CD4-positive, alpha-beta T cell treated with Interferon gamma for 1 hour (primary cell): ENCODE measurements at regions not wholly inside any gene's neighbourhood (a gene's known extent, or its start where the extent isn't known, plus 50 kb on each side); places are given as distances from the start of the nearest gene placed in this dataset.

Source experiments
- DNase-seq: peaks from one replicate; pipeline ENCODE4 v3.0.0-alpha.2; 2020

GRCh38 chr1:187237542-187237941 is 408.8 kb downstream of the PLA2G4A start:
- no peak for DNase-seq

DNA sequence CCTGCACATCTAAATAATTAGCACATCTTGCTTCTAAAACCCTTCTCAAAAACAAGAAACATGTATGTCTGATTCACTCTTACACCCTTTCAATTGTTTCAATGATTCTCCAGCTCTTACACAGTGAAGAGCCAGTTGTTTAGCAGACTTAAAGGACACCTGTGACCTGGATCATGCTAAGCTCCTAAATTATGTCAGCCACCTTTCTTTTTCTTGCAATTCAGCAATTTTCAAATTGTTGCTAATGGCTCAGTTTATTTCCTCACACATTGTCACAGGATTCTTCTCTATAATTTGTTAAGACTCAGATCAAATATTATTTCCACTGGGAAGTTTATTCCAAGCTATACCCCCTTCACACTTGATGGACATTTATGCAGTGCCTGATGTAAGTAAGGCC is 413.2 kb downstream of the PLA2G4A start:
- no peak for DNase-seq

- DNase-seq = no peak
These were observed 415.9 kb downstream of the PLA2G4A start for GRCh38 chr1:187244623-187245022.

GRCh38 chr1:187245201-187245600 is 416.5 kb downstream of the PLA2G4A start:
- no peak for DNase-seq

DNA sequence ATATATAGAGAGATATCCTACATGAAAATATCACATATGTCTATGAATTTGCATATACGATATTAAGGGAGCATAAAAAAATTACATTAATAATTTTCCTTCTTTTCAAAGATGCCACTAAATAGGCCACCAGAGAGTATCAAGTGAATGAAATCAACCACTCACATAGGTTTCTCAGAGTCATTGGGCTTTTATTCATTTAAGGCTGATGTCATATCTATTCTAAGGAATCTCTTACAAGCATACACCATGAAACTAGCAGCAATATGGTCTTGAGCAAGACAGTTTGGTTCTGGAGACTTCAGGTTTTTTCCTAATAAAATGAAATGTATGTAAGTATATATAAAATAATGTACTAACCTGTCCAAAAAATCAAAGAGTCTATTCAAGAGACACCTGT is 420.4 kb downstream of the PLA2G4A start:
- no peak for DNase-seq

DNA sequence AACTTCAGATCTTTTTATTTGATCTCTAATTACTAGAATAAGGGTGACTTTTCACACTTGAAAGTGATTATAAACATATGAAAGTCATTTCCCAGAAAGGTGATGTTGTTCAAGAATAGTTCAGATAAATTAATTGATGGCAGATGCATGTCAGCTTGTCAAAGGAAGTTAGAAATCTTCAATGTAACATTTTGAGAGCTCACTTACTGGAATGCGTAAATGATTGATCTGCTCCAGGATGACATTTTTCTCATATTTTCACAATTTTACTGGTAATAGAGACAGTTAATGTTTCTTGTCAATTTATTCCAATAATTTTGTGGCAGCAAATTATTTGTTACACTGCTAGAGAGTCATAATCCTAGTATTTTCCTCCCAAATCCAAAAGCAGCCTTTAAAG is 424.2 kb downstream of the PLA2G4A start:
- DNase-seq = no peak

DNA sequence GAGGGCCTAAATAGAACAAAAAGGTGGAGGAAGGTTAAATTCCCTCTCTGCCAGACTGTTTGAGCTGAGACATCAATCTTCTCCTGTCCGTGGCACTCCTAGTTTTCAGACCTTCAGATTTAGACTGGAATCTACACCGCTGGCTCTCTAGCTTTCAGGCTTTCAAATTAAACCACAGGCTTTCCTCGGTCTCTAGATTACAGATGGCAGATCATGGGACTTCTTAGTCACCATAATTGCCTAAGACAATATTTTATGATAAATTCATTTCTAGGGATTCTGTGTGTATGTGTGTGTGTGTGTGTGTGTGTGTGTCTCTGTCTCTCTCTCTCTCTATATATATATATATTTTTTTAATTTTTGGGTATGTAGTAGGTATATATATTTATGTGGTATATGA is 428.7 kb downstream of the PLA2G4A start:
- no peak for DNase-seq

DNA sequence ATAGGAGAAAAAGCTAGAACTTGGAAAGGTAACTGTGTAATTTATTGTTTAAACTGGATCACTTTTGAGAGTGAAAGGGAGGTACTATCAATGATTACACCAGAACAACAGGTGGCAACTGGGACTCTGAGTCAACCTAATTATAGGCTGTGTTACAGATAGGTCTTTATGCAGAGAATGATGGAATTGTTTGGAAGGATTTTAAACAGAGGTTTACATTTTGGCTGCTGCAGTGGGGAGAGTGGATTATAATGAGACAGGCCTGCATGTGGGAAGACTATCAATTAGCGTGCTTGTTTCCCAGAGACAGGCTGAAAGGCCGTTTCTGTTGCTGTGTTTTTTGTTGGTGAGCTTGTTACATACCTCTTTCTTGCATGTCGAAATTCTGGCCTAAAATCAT is 432.9 kb downstream of the PLA2G4A start:
- DNase-seq = no peak

GRCh38 chr1:187262731-187263130 is 434.0 kb downstream of the PLA2G4A start:
- DNase-seq = no peak

DNA sequence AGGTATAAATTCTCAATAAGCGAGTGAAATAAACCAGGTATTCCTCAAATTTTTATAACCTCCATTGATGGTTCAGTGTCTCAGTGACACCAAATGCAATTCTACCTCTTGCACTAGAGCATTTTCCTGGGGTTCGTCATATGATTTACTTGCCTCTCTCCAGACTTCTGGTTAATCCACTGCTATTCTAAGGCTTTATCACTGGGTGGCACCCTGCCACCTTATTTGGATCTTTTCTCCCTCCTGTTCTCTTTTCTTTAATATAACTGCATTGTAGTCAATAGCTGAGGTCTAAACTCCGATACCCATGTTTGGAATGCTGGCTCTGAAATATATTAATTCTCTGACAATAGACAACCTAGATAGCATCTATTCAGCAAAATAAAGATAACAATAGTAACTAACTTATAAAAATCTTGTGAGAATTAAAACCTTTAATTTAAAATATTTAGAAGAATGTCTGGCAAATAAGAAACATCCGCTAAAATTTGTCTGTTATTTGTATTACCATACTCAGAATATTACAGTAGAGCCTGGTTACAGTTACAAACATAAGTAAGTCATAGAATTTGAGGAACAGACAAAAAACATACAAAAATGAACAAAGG is 436.4 kb downstream of the PLA2G4A start:
- DNase-seq = no peak

- DNase-seq = no peak
These were observed 437.3 kb downstream of the PLA2G4A start for GRCh38 chr1:187266051-187266450.

GRCh38 chr1:187267827-187268226 is 439.1 kb downstream of the PLA2G4A start:
- DNase-seq = no peak

GRCh38 chr1:187270256-187270655 is 441.5 kb downstream of the PLA2G4A start:
- DNase-seq = no peak

DNA sequence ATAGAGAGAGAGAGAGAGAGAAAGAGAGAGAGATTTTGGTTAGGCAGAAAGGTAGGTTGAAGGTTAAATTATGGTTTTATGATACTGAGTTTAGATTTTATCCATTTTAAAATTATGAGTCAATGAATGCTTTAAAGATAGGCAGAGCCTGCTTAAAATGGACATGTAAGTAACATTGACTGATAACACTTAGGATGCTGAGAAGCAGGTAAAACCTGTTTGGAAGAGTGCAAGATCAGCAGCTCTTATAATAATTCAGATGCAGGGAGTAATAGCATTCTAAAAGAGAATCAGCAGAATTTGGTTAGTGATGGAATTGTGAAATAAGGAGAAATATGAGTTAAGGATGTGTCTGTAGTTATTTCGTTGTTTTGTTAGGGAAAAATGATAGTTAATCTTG is 446.6 kb downstream of the PLA2G4A start:
- DNase-seq = no peak

GRCh38 chr1:187275985-187276575 is 447.3 kb downstream of the PLA2G4A start:
- no peak for DNase-seq

DNA sequence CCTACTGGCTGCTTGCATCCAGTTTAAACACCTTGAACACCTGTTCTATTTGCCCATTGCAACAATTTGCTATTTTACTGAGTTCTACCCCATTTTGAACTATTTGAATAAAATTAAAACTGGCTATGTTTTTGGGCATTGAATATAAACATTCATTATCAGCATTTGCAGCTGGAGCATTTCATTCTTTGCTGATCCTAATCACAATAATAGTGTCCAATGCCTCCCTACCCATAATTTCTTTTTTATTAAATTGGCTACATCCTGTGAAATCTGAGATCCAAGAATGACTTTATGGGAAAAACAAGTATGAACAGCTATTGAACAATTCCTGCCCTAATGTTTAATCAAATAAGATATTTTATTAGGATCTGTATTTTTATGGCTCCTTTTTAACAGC is 447.9 kb downstream of the PLA2G4A start:
- no peak for DNase-seq

DNA sequence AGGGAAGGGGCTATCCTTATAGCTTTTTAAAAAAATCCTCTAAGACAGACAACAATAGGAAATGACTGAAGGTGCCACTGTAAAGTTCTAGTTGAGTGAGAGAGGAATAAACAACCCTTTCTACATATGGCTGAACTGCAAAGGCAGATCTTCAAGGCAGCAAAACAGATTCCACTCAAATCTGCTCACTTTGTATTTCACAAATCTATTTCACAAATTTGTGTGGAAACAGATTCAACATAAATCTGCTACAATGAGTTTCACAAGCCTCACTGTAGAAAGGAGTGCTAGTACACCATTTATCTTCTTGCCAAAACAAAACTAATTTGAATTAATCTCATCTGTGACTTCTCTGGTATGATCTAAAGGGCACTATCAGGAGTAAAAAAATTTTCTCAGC is 451.3 kb downstream of the PLA2G4A start:
- DNase-seq = no peak

- no peak for DNase-seq
These were observed 452.3 kb downstream of the PLA2G4A start for GRCh38 chr1:187281085-187281484.

GRCh38 chr1:187283984-187284383 is 455.2 kb downstream of the PLA2G4A start:
- DNase-seq = no peak

- DNase-seq = no peak
These were observed 465.9 kb downstream of the PLA2G4A start for GRCh38 chr1:187294421-187295201.

DNA sequence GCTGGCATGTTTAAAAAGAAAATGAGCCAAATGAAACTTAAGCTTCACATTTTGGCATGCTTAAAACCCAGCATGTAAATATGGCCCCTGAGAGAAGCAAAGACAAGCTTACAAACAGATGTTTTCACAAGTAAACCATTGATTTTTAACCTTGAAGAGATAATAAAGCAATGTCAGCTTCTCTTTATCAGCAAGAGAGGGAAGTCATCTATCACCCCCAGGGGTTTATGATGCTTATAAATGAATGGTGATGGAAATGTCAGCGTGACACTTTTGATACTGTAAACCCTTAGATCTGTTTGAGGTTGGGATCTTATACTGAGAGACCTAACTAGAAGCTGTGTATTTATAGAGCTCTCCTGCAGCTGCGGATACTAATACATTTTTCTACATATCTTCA is 471.3 kb downstream of the PLA2G4A start:
- DNase-seq = no peak

DNA sequence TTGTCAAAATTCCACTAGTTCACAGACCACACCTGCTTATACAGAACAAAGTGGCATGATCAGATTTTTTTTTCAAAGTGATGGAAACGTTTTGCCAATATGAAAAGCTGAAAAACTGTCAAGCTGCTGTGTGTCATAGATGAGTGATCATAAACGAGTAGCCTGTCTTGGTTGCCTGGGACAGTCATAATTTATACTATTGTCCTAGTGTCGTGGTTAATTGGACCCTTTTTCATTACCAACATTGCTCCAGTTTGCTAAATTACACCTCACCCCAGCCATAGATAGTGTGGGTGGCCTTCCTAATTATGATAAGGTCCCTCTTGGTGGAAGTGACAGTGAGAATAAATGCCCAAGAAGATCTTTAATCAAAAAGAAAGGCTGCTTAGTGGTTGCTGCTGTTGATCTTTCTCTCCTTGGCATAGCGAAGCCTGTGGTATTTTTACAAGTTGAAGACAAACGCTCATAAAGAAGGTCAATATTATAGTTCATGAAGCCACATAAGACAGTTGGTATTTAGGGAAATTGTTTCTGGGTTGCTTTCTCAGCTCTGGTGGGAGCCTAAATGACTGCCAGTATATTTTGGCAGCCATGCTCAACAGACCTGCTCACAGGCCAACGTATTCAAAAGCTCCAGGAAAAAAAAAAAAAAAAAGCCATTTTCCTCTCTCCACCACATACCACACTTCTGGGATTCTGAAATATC is 478.1 kb downstream of the PLA2G4A start:
- no peak for DNase-seq

GRCh38 chr1:187310038-187310631 is 481.4 kb downstream of the PLA2G4A start:
- no peak for DNase-seq
